Cardiac muscle cell (in vitro differentiated cells and primary cell): ENCODE measurements at regions not wholly inside any gene's neighbourhood (a gene's known extent, or its start where the extent isn't known, plus 50 kb on each side); places are given as distances from the start of the nearest gene placed in this dataset.
A peak's percentile ranks its signal among the peaks of the same experiment; 100 is the strongest.

Source experiments
- DNase-seq, 2 donors: peaks; one replicate each; pipeline versions ENCODE4 v3.0.0 to v3.0.0-alpha.2; 2010 to 2017; ENCODE audit warnings: low read depth in 1 of 2, low spot score in 1 of 2
- H3K27ac ChIP-seq: fragments of 200-600 bp; sonication (generic); 2 replicates; pipeline ENCODE4 v1.5.1; 2016
- H3K27me3 ChIP-seq: fragments of 200-600 bp; sonication (generic); 2 replicates; pipeline ENCODE4 v1.6.0; 2016; ENCODE audit warnings: control low read depth
- H3K36me3 ChIP-seq: fragments of 200-600 bp; sonication (generic); 2 replicates; pipeline ENCODE4 v1.5.1; 2016; ENCODE audit warnings: control low read depth
- H3K4me1 ChIP-seq: fragments of 200-600 bp; sonication (generic); 2 replicates; pipeline ENCODE4 v1.8.1; 2017; ENCODE audit warnings: low read depth, mild to moderate bottlenecking, mixed run types
- H3K4me3 ChIP-seq: fragments of 200-600 bp; sonication (generic); 2 replicates; pipeline ENCODE4 v1.5.1; 2016; ENCODE audit warnings: mild to moderate bottlenecking
- H3K9me3 ChIP-seq: fragments of 200-600 bp; sonication (generic); 2 replicates; pipeline ENCODE4 v1.5.1; 2017; ENCODE audit warnings: low read depth, mild to moderate bottlenecking, control low read depth
- TF ChIP-seq, protein P1 (sequence below): IDR thresholded peaks from 2 replicates; pipeline ENCODE4 v1.5.1; 2012; ENCODE audit warnings: low read depth, mild to moderate bottlenecking, low read length

DNA sequence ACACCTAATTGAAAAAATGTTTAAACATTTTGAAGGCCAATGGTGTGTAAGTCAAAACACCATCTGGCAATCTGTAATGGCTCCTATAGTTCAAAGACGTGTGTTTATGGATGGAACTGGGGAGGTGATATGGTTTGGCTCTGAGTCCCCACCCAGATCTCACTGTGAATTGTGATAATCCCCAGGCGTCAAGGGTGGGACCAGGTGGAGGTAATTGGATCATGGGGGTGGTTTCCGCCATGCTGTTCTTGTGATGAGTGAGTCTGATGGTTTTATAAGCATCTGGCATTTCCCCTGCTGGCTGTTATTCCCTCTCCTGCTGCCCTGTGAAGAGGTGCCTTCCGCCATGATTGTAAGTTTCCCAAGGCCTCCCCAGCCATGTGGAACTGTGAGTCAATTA is 52.2 kb downstream of the ADRA2C start:
- H3K4me3 ChIP-seq: no peak overlapping the region
- H3K27me3 ChIP-seq: no peaks in the 10 kb centered on the region
- no peaks in the 10 kb centered on the region for H3K4me1 ChIP-seq
- H3K36me3 ChIP-seq: no peaks in the 10 kb centered on the region
- no peak overlapping the region for H3K27ac ChIP-seq
- TF ChIP-seq, protein P1, sequence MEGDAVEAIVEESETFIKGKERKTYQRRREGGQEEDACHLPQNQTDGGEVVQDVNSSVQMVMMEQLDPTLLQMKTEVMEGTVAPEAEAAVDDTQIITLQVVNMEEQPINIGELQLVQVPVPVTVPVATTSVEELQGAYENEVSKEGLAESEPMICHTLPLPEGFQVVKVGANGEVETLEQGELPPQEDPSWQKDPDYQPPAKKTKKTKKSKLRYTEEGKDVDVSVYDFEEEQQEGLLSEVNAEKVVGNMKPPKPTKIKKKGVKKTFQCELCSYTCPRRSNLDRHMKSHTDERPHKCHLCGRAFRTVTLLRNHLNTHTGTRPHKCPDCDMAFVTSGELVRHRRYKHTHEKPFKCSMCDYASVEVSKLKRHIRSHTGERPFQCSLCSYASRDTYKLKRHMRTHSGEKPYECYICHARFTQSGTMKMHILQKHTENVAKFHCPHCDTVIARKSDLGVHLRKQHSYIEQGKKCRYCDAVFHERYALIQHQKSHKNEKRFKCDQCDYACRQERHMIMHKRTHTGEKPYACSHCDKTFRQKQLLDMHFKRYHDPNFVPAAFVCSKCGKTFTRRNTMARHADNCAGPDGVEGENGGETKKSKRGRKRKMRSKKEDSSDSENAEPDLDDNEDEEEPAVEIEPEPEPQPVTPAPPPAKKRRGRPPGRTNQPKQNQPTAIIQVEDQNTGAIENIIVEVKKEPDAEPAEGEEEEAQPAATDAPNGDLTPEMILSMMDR: no peak
- H3K9me3 ChIP-seq: no peaks in the 10 kb centered on the region
- DNase-seq: no peak

DNA sequence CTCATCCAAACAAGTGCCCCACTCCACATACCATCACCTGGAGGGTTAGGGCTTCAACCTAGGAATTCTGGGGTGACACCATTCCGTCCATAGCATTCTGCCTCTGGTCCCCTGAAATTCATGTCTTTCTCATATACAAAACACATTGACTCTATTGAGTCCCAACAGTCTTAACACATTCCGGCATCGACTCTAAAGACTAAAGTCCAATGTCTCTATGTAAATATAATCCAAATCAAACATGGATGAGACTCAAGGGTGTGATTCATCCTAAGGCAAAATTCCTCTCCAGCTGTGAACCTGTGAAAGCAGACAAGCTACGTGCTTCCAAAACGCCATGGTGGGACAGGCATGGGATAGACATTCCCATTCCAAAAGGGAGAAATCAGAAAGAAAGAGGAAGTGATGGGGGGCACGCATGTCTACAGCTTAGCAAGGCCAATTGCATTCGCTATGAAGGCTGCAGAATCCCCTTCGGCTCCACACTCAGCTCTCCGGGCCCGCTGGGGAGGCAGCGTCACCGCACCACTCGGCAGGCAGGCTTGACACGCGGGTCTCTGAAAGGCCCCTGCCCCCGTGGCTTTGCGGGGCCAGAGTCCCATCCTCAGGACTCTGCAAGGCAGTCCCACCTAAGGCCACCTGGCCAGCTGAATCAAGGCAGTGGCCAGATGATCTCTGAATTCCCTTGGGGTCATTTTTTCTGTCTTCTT is 53.2 kb downstream of the ADRA2C start:
- H3K27me3 ChIP-seq: no peaks in the 10 kb centered on the region
- H3K27ac ChIP-seq: no peak overlapping the region
- DNase-seq: no peak
- TF ChIP-seq, protein P1: no peak
- no peaks in the 10 kb centered on the region for H3K4me1 ChIP-seq
- H3K4me3 ChIP-seq: no peak overlapping the region
- no peaks in the 10 kb centered on the region for H3K9me3 ChIP-seq
- H3K36me3 ChIP-seq: no peaks in the 10 kb centered on the region

DNA sequence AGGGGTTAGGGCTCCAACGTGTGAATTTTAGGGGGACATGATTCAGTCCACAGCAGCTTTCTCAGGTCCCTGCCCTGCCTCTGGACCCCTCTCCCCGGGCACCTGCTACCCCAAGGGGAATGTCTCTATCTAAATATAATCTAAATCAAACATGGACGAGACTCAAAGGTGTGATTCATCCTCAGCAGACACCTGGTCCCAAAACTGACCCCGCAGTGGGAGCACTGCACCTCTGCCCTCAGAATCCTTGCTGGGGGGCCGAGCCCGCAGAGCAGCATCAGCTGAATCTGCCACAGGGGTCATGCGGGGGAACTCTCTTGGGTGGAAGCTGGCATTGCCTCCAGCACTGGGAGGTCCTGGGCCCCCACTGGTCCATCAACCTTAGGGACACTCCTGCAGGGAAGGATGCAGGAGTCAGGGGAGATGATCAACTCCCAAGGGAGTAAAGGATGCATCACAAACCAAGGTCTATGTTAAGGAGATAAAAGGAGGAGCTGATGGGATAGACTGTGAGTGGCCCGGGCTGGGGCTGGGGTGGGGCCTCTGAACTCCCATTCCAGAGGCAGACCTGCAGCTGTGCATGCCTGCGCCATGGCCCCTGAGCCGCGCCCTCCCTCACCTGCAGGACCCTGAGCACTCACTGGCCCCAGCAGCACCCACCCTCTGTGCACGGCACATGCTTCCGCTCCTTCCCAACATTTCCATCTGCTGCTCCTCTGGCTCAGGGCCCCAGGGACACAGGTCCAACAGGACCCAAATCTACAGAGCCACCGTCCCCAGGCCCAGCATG is 54.0 kb downstream of the ADRA2C start:
- Histone ChIP-seq H3K9me3 (no peaks in the 10 kb centered on the region), H3K4me1 (no peaks in the 10 kb centered on the region), H3K36me3 (no peaks in the 10 kb centered on the region), H3K27ac (no peak overlapping the region), H3K27me3 (no peaks in the 10 kb centered on the region), H3K4me3 (no peak overlapping the region)
- no peak for DNase-seq
- TF ChIP-seq, protein P1: no peak

DNA sequence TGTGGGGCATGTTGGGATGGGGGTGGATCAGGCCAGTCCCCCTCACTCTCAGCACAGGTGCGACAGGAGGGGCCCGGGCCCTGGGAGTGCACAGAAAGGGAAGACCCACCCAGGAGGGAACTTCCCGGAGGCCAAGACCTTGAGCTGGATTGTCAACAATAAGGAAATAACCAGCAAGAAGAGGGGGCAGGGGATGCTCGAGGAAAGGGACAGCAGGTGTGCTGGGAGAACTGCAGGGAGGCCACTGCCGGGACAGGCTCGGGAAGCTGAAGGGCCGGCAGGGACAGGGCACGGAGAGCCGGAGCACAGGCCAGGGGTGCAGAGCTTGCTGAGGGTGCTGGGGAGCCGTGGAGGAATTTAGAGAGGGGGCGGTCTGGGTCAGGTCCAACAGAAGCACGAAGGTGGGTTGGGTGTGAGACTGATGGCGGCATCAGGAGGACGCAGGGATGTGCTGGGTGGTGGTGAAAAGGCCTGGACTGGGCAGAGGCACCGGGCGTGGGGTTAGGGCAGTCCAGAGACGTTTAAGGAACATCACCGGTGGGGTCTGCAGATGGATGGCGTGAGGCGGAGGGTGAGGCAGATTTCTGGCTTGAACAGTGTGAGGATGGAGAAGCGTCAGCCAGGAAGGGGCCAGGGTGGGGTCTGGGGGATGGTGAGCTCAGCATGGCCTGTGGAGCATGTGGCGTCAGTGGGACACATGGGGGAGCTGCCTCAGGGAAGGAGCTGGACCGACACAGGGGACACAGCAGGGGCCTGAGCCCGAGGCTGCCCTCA is 54.8 kb downstream of the ADRA2C start:
- H3K9me3 ChIP-seq: no peaks in the 10 kb centered on the region
- no peak for DNase-seq
- H3K27ac ChIP-seq: no peak overlapping the region
- H3K4me1 ChIP-seq: no peaks in the 10 kb centered on the region
- H3K27me3 ChIP-seq: no peaks in the 10 kb centered on the region
- H3K36me3 ChIP-seq: no peaks in the 10 kb centered on the region
- TF ChIP-seq, protein P1: no peak
- no peak overlapping the region for H3K4me3 ChIP-seq

DNA sequence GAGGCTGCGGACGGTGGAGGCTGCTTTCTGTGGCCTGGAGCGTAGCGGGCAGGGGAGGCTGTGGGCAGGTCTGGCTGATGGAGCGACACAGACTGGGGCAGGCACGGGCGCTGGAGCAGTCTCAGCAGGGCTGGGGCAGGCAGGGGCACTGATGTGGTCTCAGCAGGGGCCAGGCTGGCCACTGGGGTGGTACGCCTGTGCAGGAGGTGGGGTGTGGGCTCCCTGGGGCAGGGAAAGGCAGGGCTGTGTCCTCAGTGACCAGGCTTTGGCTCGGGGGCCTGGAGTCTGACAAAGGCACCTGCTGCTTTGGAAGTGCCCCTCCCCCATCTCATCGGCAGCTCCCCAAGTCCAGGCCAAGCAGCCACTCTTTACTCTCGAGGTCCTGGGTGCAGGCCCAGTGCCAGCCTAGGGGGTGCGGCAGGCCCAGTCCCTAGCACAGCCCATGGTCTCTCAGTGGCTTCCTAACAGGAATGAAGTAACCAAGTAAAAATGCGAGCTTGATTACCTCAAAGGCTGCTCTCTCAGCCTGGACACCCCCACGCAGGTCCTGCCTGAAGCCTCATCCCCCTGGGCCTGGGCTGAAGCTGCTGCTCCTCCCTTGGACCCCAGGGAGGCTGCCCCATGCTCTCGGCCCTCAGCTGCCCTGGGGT is 55.5 kb downstream of the ADRA2C start:
- Histone ChIP-seq H3K4me1 (no peaks in the 10 kb centered on the region), H3K4me3 (no peak overlapping the region), H3K27me3 (no peaks in the 10 kb centered on the region), H3K27ac (no peak overlapping the region), H3K36me3 (no peaks in the 10 kb centered on the region), H3K9me3 (no peaks in the 10 kb centered on the region)
- DNase-seq: peak in 1 of 2 donors; percentile 1
- TF ChIP-seq, protein P1: no peak
